ENCODE measurements at regions not wholly inside any gene's neighbourhood (a gene's known extent, or its start where the extent isn't known, plus 50 kb on each side); places are given as distances from the start of the nearest gene placed in this dataset.

DNA sequence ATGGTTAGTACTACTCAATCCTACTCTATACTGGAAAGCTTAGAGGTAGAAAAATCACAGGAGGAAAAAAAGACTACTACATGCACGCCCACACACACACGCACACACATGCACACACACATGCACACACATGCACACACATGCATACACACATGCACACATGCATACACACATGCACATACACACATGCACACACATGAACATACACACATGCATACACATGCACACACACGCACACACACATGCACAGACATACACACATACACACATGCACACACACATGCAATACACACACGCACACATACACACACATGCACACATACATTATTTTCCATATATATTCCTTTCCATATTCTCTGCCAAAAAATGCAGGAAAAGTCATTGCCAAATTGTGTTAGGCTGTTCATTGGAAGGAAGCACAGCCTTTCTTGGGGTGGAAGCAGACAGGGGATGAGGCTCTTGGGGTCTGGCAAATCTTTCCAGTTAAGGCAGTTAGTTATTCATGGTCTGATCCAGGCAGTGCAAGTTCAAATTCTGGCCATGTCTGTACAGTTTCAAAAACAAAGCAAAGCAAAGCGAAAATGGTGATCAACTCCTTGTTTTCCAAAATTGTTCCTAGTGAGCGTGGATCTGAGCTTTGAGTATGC, 187.9 kb upstream of the EGFLAM start:
- Histone ChIP-seq H3K27me3 (ENCODE audit: insufficient read depth, low read length) (no peaks in the 10 kb centered on the region), H3K4me2 (ENCODE audit: low read length) (no peak overlapping the region), H3K79me2 (ENCODE audit: insufficient read depth, low read length) (no peaks in the 10 kb centered on the region), H3K9me3 (ENCODE audit: insufficient read depth, low read depth, low read length) (no peaks in the 10 kb centered on the region), H3K36me3 (ENCODE audit: insufficient read depth, low read length) (no peaks in the 10 kb centered on the region), H3K4me1 (ENCODE audit: insufficient read depth, low read length) (no peaks in the 10 kb centered on the region), H4K20me1 (ENCODE audit: insufficient read depth, low read length) (no peaks in the 10 kb centered on the region), H3K27ac (ENCODE audit: low read depth, low read length) (no peak overlapping the region), H2AFZ (ENCODE audit: low read depth, low read length) (no peak overlapping the region), H3K4me3 (ENCODE audit: insufficient read depth, low read depth, low read length) (no peak overlapping the region), H3K9ac (ENCODE audit: low read length) (no peak overlapping the region)
- Mint-ChIP-seq H3K36me3 (ENCODE audit: low read depth, unreplicated experiment) (no peaks in the 10 kb centered on the region), H3K27me3 (ENCODE audit: low read depth, unreplicated experiment) (no peaks in the 10 kb centered on the region), H3K4me3 (ENCODE audit: unreplicated experiment) (no peak overlapping the region), H3K9me3 (ENCODE audit: unreplicated experiment) (no peaks in the 10 kb centered on the region), H3K4me1 (ENCODE audit: low read depth, unreplicated experiment) (peaks cover 2% of the 10 kb centered on the region), H3K27ac (ENCODE audit: unreplicated experiment) (no peak overlapping the region)
- TF ChIP-seq, protein P1, sequence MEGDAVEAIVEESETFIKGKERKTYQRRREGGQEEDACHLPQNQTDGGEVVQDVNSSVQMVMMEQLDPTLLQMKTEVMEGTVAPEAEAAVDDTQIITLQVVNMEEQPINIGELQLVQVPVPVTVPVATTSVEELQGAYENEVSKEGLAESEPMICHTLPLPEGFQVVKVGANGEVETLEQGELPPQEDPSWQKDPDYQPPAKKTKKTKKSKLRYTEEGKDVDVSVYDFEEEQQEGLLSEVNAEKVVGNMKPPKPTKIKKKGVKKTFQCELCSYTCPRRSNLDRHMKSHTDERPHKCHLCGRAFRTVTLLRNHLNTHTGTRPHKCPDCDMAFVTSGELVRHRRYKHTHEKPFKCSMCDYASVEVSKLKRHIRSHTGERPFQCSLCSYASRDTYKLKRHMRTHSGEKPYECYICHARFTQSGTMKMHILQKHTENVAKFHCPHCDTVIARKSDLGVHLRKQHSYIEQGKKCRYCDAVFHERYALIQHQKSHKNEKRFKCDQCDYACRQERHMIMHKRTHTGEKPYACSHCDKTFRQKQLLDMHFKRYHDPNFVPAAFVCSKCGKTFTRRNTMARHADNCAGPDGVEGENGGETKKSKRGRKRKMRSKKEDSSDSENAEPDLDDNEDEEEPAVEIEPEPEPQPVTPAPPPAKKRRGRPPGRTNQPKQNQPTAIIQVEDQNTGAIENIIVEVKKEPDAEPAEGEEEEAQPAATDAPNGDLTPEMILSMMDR (IDR thresholded peaks at IDR 0.05; ENCODE audit: insufficient read depth, low read depth, low read length), result no peak
- TF ChIP-seq EZH2 (IDR thresholded peaks at IDR 0.05; ENCODE audit: insufficient read depth, low read length), result no peak
- DNase-seq (ENCODE audit: low read depth), result no peak
- no peak for FAIRE-seq

DNA sequence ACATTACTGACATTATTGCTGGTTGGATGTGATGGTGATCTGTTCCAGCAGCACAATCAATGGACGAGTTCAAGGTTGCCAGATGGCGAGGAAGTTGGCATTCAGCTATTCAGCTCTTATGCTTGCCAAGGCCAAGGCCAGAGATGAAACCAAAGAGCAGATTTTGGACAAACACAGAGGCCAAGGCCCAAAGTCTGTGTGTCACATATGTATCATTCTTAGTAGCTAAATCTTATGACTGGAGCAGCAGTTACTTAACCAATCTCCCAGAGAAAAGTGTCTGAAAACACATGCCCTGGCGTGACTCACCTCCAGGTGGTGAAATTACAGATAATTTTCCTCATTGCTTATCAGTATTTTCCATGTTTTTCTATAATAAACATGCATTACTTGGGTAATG, 189.0 kb upstream of the EGFLAM start:
- H3K36me3 Mint-ChIP-seq (ENCODE audit: low read depth, unreplicated experiment), result no peaks in the 10 kb centered on the region

DNA sequence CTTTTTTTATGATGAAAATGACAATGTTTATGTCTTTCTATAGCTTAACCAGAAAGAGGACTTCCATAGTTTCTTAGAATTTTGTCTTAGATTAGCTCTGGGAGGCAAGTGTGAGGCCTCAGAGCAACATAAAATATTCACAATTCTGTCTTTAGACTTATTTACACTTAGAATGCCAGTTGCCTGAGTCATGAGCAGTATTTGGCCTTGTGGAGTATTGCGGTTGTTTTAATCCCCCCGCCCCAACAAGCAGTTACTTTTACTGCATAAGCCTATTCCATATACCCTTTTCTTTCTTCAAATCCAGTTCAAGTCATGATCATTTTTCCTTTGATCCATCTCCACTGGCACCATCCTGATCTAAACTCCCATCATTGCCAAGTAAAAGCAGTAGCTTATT, 198.0 kb upstream of the EGFLAM start:
- H3K36me3 Mint-ChIP-seq (ENCODE audit: low read depth, unreplicated experiment), result no peaks in the 10 kb centered on the region
- H3K27me3 ChIP-seq (ENCODE audit: insufficient read depth, low read length), result no peaks in the 10 kb centered on the region
- TF ChIP-seq EZH2 (IDR thresholded peaks at IDR 0.05; ENCODE audit: insufficient read depth, low read length), result no peak
- TF ChIP-seq, protein P1 (IDR thresholded peaks at IDR 0.05; ENCODE audit: insufficient read depth, low read depth, low read length), result no peak
- H3K9me3 Mint-ChIP-seq (ENCODE audit: unreplicated experiment), result peaks cover 4% of the 10 kb centered on the region
- peaks cover 12% of the 10 kb centered on the region for H3K4me1 Mint-ChIP-seq (ENCODE audit: low read depth, unreplicated experiment)
- no peaks in the 10 kb centered on the region for H3K36me3 ChIP-seq (ENCODE audit: insufficient read depth, low read length)
- H3K9ac ChIP-seq (ENCODE audit: low read length), result no peak overlapping the region
- H3K27ac ChIP-seq (ENCODE audit: low read depth, low read length), result peak overlapping the region; percentile 10
- H3K27ac Mint-ChIP-seq (ENCODE audit: unreplicated experiment), result no peak overlapping the region
- no peak for FAIRE-seq
- H3K4me1 ChIP-seq (ENCODE audit: insufficient read depth, low read length), result peaks cover 12% of the 10 kb centered on the region
- no peak overlapping the region for H2AFZ ChIP-seq (ENCODE audit: low read depth, low read length)
- no peaks in the 10 kb centered on the region for H3K9me3 ChIP-seq (ENCODE audit: insufficient read depth, low read depth, low read length)
- H3K4me3 ChIP-seq (ENCODE audit: insufficient read depth, low read depth, low read length), result no peak overlapping the region
- peak; percentile 82 for DNase-seq (ENCODE audit: low read depth)
- H3K27me3 Mint-ChIP-seq (ENCODE audit: low read depth, unreplicated experiment), result no peaks in the 10 kb centered on the region
- no peak overlapping the region for H3K4me3 Mint-ChIP-seq (ENCODE audit: unreplicated experiment)
- no peaks in the 10 kb centered on the region for H3K79me2 ChIP-seq (ENCODE audit: insufficient read depth, low read length)
- no peaks in the 10 kb centered on the region for H4K20me1 ChIP-seq (ENCODE audit: insufficient read depth, low read length)
- H3K4me2 ChIP-seq (ENCODE audit: low read length), result peak overlapping the region; percentile 44

More for the DNA sequence above, 189.0 kb upstream of the EGFLAM start:
- H3K79me2 ChIP-seq (ENCODE audit: insufficient read depth, low read length), result no peaks in the 10 kb centered on the region
- Mint-ChIP-seq H3K27me3 (ENCODE audit: low read depth, unreplicated experiment) (no peaks in the 10 kb centered on the region), H3K4me1 (ENCODE audit: low read depth, unreplicated experiment) (peaks cover 2% of the 10 kb centered on the region), H3K27ac (ENCODE audit: unreplicated experiment) (no peak overlapping the region), H3K4me3 (ENCODE audit: unreplicated experiment) (no peak overlapping the region), H3K9me3 (ENCODE audit: unreplicated experiment) (peaks cover 4% of the 10 kb centered on the region)
- H3K4me1 ChIP-seq (ENCODE audit: insufficient read depth, low read length), result no peaks in the 10 kb centered on the region
- no peaks in the 10 kb centered on the region for H4K20me1 ChIP-seq (ENCODE audit: insufficient read depth, low read length)
- H3K27me3 ChIP-seq (ENCODE audit: insufficient read depth, low read length), result no peaks in the 10 kb centered on the region
- H3K4me3 ChIP-seq (ENCODE audit: insufficient read depth, low read depth, low read length), result no peak overlapping the region
- H3K9me3 ChIP-seq (ENCODE audit: insufficient read depth, low read depth, low read length), result no peaks in the 10 kb centered on the region
- H3K9ac ChIP-seq (ENCODE audit: low read length), result no peak overlapping the region
- H2AFZ ChIP-seq (ENCODE audit: low read depth, low read length), result no peak overlapping the region
- FAIRE-seq (no peak), DNase-seq (ENCODE audit: low read depth) (peak; percentile 18)
- H3K27ac ChIP-seq (ENCODE audit: low read depth, low read length), result no peak overlapping the region
- H3K36me3 ChIP-seq (ENCODE audit: insufficient read depth, low read length), result no peaks in the 10 kb centered on the region
- no peak overlapping the region for H3K4me2 ChIP-seq (ENCODE audit: low read length)
- TF ChIP-seq, protein P1 (IDR thresholded peaks at IDR 0.05; ENCODE audit: insufficient read depth, low read depth, low read length), result no peak
- no peak for TF ChIP-seq EZH2 (IDR thresholded peaks at IDR 0.05; ENCODE audit: insufficient read depth, low read length)
